Left ventricle myocardium inferior (tissue), 1 donor: ENCODE measurements at regions not wholly inside any gene's neighbourhood (a gene's known extent, or its start where the extent isn't known, plus 50 kb on each side); places are given as distances from the start of the nearest gene placed in this dataset.

Source experiments
- DNase-seq: peaks from one replicate; pipeline ENCODE4 v3.0.0-alpha.2; 2020
- H3K27ac ChIP-seq: fragments of 200-600 bp; replicated peaks from 2 replicates; pipeline ENCODE4 v1.8.0; 2021
- H3K27me3 ChIP-seq: fragments of 200-600 bp; 2 replicates; pipeline ENCODE4 v1.8.0; 2021; ENCODE audit warnings: low read depth
- H3K36me3 ChIP-seq: fragments of 200-600 bp; 2 replicates; pipeline ENCODE4 v1.8.0; 2021
- H3K4me1 ChIP-seq: fragments of 200-600 bp; 2 replicates; pipeline ENCODE4 v1.8.0; 2021
- H3K4me3 ChIP-seq: fragments of 200-600 bp; 2 replicates; pipeline ENCODE4 v1.8.0; 2021; ENCODE audit warnings: mild to moderate bottlenecking, moderate library complexity
- H3K9me3 ChIP-seq: fragments of 200-600 bp; replicated peaks from 2 replicates; pipeline ENCODE4 v1.8.0; 2021
- CTCF ChIP-seq: fragments of 200-600 bp; IDR thresholded peaks from 2 replicates; pipeline ENCODE4 v1.8.0; 2021; ENCODE audit warnings: antibody characterized with exemption, mild to moderate bottlenecking, borderline replicate concordance
- intact Hi-C: fragments of 100-400 bp; cut with micrococcal nuclease; formaldehyde crosslinking; loops from one replicate; pipeline ENCODE4 v1.11.0; 2022
- donor health status: DM: no; HTN: yes; CAD: no; lungs with severe emphysema.

- intact Hi-C loops = no loop called here
- Histone ChIP-seq H3K27ac (no peak overlapping the region), H3K27me3 (peaks cover 3% of the 10 kb centered on the region), H3K4me3 (no peak overlapping the region), H3K4me1 (no peaks in the 10 kb centered on the region), H3K9me3 (no peaks in the 10 kb centered on the region), H3K36me3 (no peaks in the 10 kb centered on the region)
- no peak for DNase-seq
- no peak for TF ChIP-seq CTCF
Measured at GRCh38 chr4:57635910-57636309, 525.7 kb upstream of the IGFBP7 start.

DNA sequence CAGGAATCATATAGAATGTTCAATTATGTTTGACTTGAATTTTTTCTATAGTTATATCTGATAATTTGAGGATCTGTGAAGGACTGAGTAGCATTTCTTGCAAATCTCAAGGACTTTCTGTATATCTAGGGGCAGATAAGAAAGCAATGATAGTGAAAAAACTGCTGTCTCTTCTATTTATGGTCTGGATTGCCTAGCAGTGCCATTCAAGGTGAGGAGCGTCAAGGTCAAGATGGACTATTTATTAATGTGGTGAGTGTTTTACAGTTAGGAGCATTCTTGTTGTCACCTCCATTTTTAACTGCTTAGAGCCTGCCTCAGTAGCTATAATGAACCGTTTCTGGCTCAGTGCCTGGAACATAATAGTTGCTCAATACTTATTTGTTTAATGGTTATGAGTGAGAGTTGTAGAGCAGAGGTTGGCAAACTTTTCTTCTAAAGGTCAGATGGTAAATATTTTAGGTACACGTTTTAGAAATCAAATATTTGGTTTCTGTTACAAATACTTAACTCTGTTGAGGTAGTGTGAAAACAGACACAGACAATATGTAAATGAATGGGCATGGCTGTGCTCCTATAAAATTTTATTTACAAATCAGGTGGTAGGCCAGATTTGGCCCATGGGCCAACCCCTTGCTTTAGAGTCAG, 523.2 kb upstream of the IGFBP7 start:
- intact Hi-C loops = no loop called here
- Histone ChIP-seq H3K36me3 (no peaks in the 10 kb centered on the region), H3K27me3 (no peaks in the 10 kb centered on the region), H3K4me1 (no peaks in the 10 kb centered on the region), H3K4me3 (no peak overlapping the region), H3K9me3 (no peaks in the 10 kb centered on the region), H3K27ac (no peak overlapping the region)
- no peak for TF ChIP-seq CTCF
- no peak for DNase-seq

- no peak for TF ChIP-seq CTCF
- H3K9me3 ChIP-seq = no peaks in the 10 kb centered on the region
- intact Hi-C loops = no loop called here
- no peaks in the 10 kb centered on the region for H3K27me3 ChIP-seq
- H3K4me1 ChIP-seq = no peaks in the 10 kb centered on the region
- H3K27ac ChIP-seq = no peak overlapping the region
- H3K36me3 ChIP-seq = no peaks in the 10 kb centered on the region
- DNase-seq = no peak
- H3K4me3 ChIP-seq = no peak overlapping the region
Measured at GRCh38 chr4:57632564-57632963, 522.4 kb upstream of the IGFBP7 start.

DNA sequence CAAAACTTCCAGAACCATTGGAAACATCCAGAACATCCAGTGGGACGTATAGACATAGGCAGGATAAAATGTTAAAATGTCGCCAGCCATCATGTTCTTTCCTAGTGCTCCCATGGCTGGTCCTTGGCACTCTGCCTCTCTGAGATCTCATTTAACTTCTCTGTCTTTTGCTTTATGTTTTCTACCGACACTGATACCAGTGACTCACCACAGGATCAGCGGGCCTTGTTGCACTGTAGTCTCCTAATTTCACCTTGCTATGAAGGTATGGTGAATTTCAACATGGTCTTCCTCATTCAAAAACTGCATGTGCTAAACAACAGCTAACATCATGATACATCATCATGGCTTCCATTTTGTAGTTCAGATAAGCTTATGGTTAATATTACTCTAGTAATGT, 521.0 kb upstream of the IGFBP7 start:
- H3K27me3 ChIP-seq = no peaks in the 10 kb centered on the region
- intact Hi-C loops = no loop called here
- DNase-seq = no peak
- no peaks in the 10 kb centered on the region for H3K36me3 ChIP-seq
- no peak overlapping the region for H3K27ac ChIP-seq
- peaks cover 3% of the 10 kb centered on the region for H3K9me3 ChIP-seq
- TF ChIP-seq CTCF = no peak
- no peak overlapping the region for H3K4me3 ChIP-seq
- no peaks in the 10 kb centered on the region for H3K4me1 ChIP-seq

GRCh38 chr4:57628004-57628403, 517.8 kb upstream of the IGFBP7 start:
- intact Hi-C loops = no loop called here
- Histone ChIP-seq H3K4me1 (no peaks in the 10 kb centered on the region), H3K9me3 (peaks cover 19% of the 10 kb centered on the region), H3K36me3 (no peaks in the 10 kb centered on the region), H3K4me3 (no peak overlapping the region), H3K27ac (no peak overlapping the region), H3K27me3 (no peaks in the 10 kb centered on the region)
- DNase-seq = no peak
- TF ChIP-seq CTCF = no peak
